Stimulated activated CD4-positive, alpha-beta T cell treated with anti-CD3 and anti-CD28 coated beads, Interleukin-1b, Interleukin-23, amount 100 ng/mL, for 1 hour (primary cell): ENCODE measurements at regions not wholly inside any gene's neighbourhood (a gene's known extent, or its start where the extent isn't known, plus 50 kb on each side); places are given as distances from the start of the nearest gene placed in this dataset.
"Not testable (repeated sequence)": the region's sequence is repeated elsewhere in the genome, so short reads cannot be mapped to it uniquely, and the experiment has no call there.

Experiments
- DNase-seq, 2 donors: peaks; one replicate each; pipeline ENCODE4 v3.0.0-alpha.2; 2020; ENCODE audit warnings: low read depth in 2 of 2

GRCh38 chrX:122546269-122546668 is 637.8 kb upstream of the GRIA3 start:
- no peak for DNase-seq

GRCh38 chrX:122552286-122552800 is 631.7 kb upstream of the GRIA3 start:
- no peak for DNase-seq

GRCh38 chrX:122555925-122556324 is 628.2 kb upstream of the GRIA3 start:
- DNase-seq, result no peak

GRCh38 chrX:122565952-122566351 is 618.1 kb upstream of the GRIA3 start:
- no peak for DNase-seq

GRCh38 chrX:122566401-122566800 is 617.7 kb upstream of the GRIA3 start:
- no peak for DNase-seq

GRCh38 chrX:122567911-122568310 is 616.2 kb upstream of the GRIA3 start:
- DNase-seq, result no peak

GRCh38 chrX:122572461-122572860 is 611.6 kb upstream of the GRIA3 start:
- DNase-seq, result no peak

GRCh38 chrX:122579036-122579435 is 605.0 kb upstream of the GRIA3 start:
- DNase-seq, result no peak

GRCh38 chrX:122579526-122579925 is 604.6 kb upstream of the GRIA3 start:
- no peak for DNase-seq

- DNase-seq, result no peak
Measured at GRCh38 chrX:122582280-122582974, 601.7 kb upstream of the GRIA3 start.

- DNase-seq, result no peak
Measured at GRCh38 chrX:122582975-122583305, 601.1 kb upstream of the GRIA3 start.

- DNase-seq, result no peak
Measured at GRCh38 chrX:122583551-122583950, 600.5 kb upstream of the GRIA3 start.

GRCh38 chrX:122584981-122585380 is 599.1 kb upstream of the GRIA3 start:
- no peak for DNase-seq

GRCh38 chrX:122586831-122587230 is 597.2 kb upstream of the GRIA3 start:
- no peak for DNase-seq

GRCh38 chrX:122591546-122591945 is 592.5 kb upstream of the GRIA3 start:
- no peak for DNase-seq

- DNase-seq, result no peak
Measured at GRCh38 chrX:122596998-122597397, 587.1 kb upstream of the GRIA3 start.

- no peak for DNase-seq
Measured at GRCh38 chrX:122622795-122623194, 561.3 kb upstream of the GRIA3 start.

GRCh38 chrX:122625239-122625638 is 558.8 kb upstream of the GRIA3 start:
- DNase-seq, result no peak

- DNase-seq, result no peak
Measured at GRCh38 chrX:122625821-122626220, 558.3 kb upstream of the GRIA3 start.

GRCh38 chrX:122626871-122627270 is 557.2 kb upstream of the GRIA3 start:
- DNase-seq, result no peak

GRCh38 chrX:122641136-122641535 is 542.9 kb upstream of the GRIA3 start:
- DNase-seq, result no peak

GRCh38 chrX:122641826-122642225 is 542.3 kb upstream of the GRIA3 start:
- DNase-seq, result no peak

- DNase-seq, result not testable (repeated sequence)
Measured at GRCh38 chrX:122655256-122655655, 528.8 kb upstream of the GRIA3 start.

- DNase-seq, result no peak
Measured at GRCh38 chrX:122666601-122667000, 517.5 kb upstream of the GRIA3 start.
